GM12864 (cell line): ENCODE measurements at regions not wholly inside any gene's neighbourhood (a gene's known extent, or its start where the extent isn't known, plus 50 kb on each side); places are given as distances from the start of the nearest gene placed in this dataset.

Source experiments
- DNase-seq: peaks from one replicate; pipeline ENCODE4 v3.0.0-alpha.2; 2011; ENCODE audit warnings: low read depth
- H3K4me3 ChIP-seq: 2 replicates; pipeline ENCODE4 v1.5.1; 2011; ENCODE audit warnings: mild to moderate bottlenecking, low read depth, low read length, control low read depth
- CTCF ChIP-seq: IDR thresholded peaks from 2 replicates; pipeline ENCODE4 v1.5.1; 2011; ENCODE audit warnings: low read depth, mild to moderate bottlenecking, moderate library complexity, low read length, control low read depth, inconsistent platforms; ENCODE audit errors: missing control alignments

- TF ChIP-seq CTCF: no peak
- DNase-seq: no peak
- no peak overlapping the region for H3K4me3 ChIP-seq
Observed at GRCh38 chr6:21915707-21916260, 322.2 kb downstream of the SOX4 start.

GRCh38 chr6:21918041-21918440, 324.5 kb downstream of the SOX4 start:
- no peak for DNase-seq
- TF ChIP-seq CTCF: no peak
- no peak overlapping the region for H3K4me3 ChIP-seq

GRCh38 chr6:21918666-21919065, 325.1 kb downstream of the SOX4 start:
- no peak for DNase-seq
- H3K4me3 ChIP-seq: no peak overlapping the region
- TF ChIP-seq CTCF: no peak

- no peak for DNase-seq
- no peak overlapping the region for H3K4me3 ChIP-seq
- no peak for TF ChIP-seq CTCF
Observed at GRCh38 chr6:21922086-21922485, 328.5 kb downstream of the SOX4 start.

- DNase-seq: no peak
- TF ChIP-seq CTCF: no peak
- H3K4me3 ChIP-seq: no peak overlapping the region
Observed at GRCh38 chr6:21924002-21924401, 330.5 kb downstream of the SOX4 start.

GRCh38 chr6:21928827-21929226, 335.3 kb downstream of the SOX4 start:
- no peak overlapping the region for H3K4me3 ChIP-seq
- DNase-seq: no peak
- TF ChIP-seq CTCF: no peak

- no peak for DNase-seq
- no peak overlapping the region for H3K4me3 ChIP-seq
- no peak for TF ChIP-seq CTCF
Observed at GRCh38 chr6:21931641-21932335, 338.2 kb downstream of the SOX4 start.
